Naive thymus-derived CD8-positive, alpha-beta T cell (primary cell): ENCODE measurements at regions not wholly inside any gene's neighbourhood (a gene's known extent, or its start where the extent isn't known, plus 50 kb on each side); places are given as distances from the start of the nearest gene placed in this dataset.

Source experiments
- ATAC-seq, 2 donors: fragments of 150-1000 bp; cut with Tn5 transposase in 1 of 2; sonication (Bioruptor Pico), chemical (Tn5 transposase) in 1 of 2; 1 replicate in 1 of 2; 2 replicates in 1 of 2; pipeline ENCODE4 v1.10.0; 2021; ENCODE audit warnings: mild to moderate bottlenecking in 2 of 2, moderate library complexity in 2 of 2
- POLR2A ChIA-PET: fragments of 350-600 bp; sonication (Branson Sonifier 250); formaldehyde crosslinking; loops from one replicate; lab custom pipeline; 2021; ENCODE audit warnings: antibody characterized with exemption; lab: Charles Lee
- DNase-seq, 10 donors: peaks; one replicate each; pipeline versions ENCODE4 v3.0.0 to v3.0.0-alpha.2; 2020 to 2022
- H3K27ac Mint-ChIP-seq, 10 donors: one replicate each; pipeline ENCODE4 v1.8.0; 2020 to 2022; ENCODE audit warnings: mild to moderate bottlenecking in 10 of 10, mixed read lengths in 10 of 10, moderate library complexity in 4 of 10, inconsistent platforms in 1 of 10
- H3K27me3 Mint-ChIP-seq, 5 donors: one replicate each; pipeline ENCODE4 v1.8.0; 2021 to 2022; ENCODE audit warnings: mixed read lengths in 5 of 5
- H3K36me3 Mint-ChIP-seq, 3 donors: one replicate each; pipeline ENCODE4 v1.8.0; 2020 to 2022; ENCODE audit warnings: mixed read lengths in 3 of 3, mild to moderate bottlenecking in 2 of 3, inconsistent platforms in 1 of 3
- H3K4me1 Mint-ChIP-seq, 4 donors: one replicate each; pipeline ENCODE4 v1.8.0; 2021 to 2022; ENCODE audit warnings: mixed read lengths in 4 of 4
- H3K4me3 Mint-ChIP-seq, 10 donors: one replicate each; pipeline ENCODE4 v1.8.0; 2020 to 2022; ENCODE audit warnings: mild to moderate bottlenecking in 10 of 10, mixed read lengths in 10 of 10, moderate library complexity in 6 of 10, inconsistent platforms in 1 of 10
- H3K9me3 Mint-ChIP-seq, 9 donors: one replicate each; pipeline ENCODE4 v1.8.0; 2020 to 2022; ENCODE audit warnings: mixed read lengths in 9 of 9, mild to moderate bottlenecking in 3 of 9, inconsistent platforms in 1 of 9, moderate library complexity in 1 of 9

- Mint-ChIP-seq H3K4me3 (peak overlapping the region; percentile 46 to 83 (median 72)), H3K27ac (peak overlapping the region in 1 of 10 donors; percentile 59), H3K9me3 (peaks cover 0 to 14% (median 0%) of the 10 kb centered on the region in 9 donors), H3K27me3 (peaks cover 49 to 89% (median 73%) of the 10 kb centered on the region in 5 donors), H3K4me1 (peaks cover 19 to 69% (median 58%) of the 10 kb centered on the region in 4 donors), H3K36me3 (peaks cover 3 to 13% (median 6%) of the 10 kb centered on the region in 3 donors)
- DNase-seq (no peak), ATAC-seq (no peak)
- POLR2A ChIA-PET, result no interaction called here
Observed at GRCh38 chr5:50967563-50968355, 301.3 kb downstream of the PARP8 start.

- no peak overlapping the region for H3K27ac Mint-ChIP-seq
- H3K4me3 Mint-ChIP-seq, result peak overlapping the region in 9 of 10 donors; percentile 21 to 76 (median 72)
- peaks cover 3 to 13% (median 6%) of the 10 kb centered on the region in 3 donors for H3K36me3 Mint-ChIP-seq
- H3K4me1 Mint-ChIP-seq, result peaks cover 17 to 61% (median 51%) of the 10 kb centered on the region in 4 donors
- no peak for DNase-seq
- ATAC-seq, result no peak
- H3K27me3 Mint-ChIP-seq, result peaks cover 50 to 81% (median 71%) of the 10 kb centered on the region in 5 donors
- POLR2A ChIA-PET, result no interaction called here
- H3K9me3 Mint-ChIP-seq, result peaks cover 0 to 14% (median 0%) of the 10 kb centered on the region in 9 donors
Observed at GRCh38 chr5:50968356-50969149, 302.1 kb downstream of the PARP8 start.

- H3K27ac Mint-ChIP-seq, result no peak overlapping the region
- peaks cover 13 to 52% (median 44%) of the 10 kb centered on the region in 4 donors for H3K4me1 Mint-ChIP-seq
- no peak for DNase-seq
- H3K9me3 Mint-ChIP-seq, result peaks cover 0 to 14% (median 0%) of the 10 kb centered on the region in 9 donors
- peaks cover 3 to 13% (median 6%) of the 10 kb centered on the region in 3 donors for H3K36me3 Mint-ChIP-seq
- H3K27me3 Mint-ChIP-seq, result peaks cover 45 to 78% (median 67%) of the 10 kb centered on the region in 5 donors
- POLR2A ChIA-PET, result no interaction called here
- H3K4me3 Mint-ChIP-seq, result peak overlapping the region in 6 of 10 donors; percentile 55 to 76 (median 71)
- ATAC-seq, result no peak
Observed at GRCh38 chr5:50969151-50970031, 303.0 kb downstream of the PARP8 start.

GRCh38 chr5:50975840-50976239 lies 309.4 kb downstream of the PARP8 start:
- no peaks in the 10 kb centered on the region for H3K36me3 Mint-ChIP-seq
- ATAC-seq, result no peak
- H3K27ac Mint-ChIP-seq, result no peak overlapping the region
- POLR2A ChIA-PET, result no interaction called here
- H3K4me1 Mint-ChIP-seq, result no peaks in the 10 kb centered on the region
- H3K27me3 Mint-ChIP-seq, result peaks cover 14 to 46% (median 24%) of the 10 kb centered on the region in 5 donors
- H3K4me3 Mint-ChIP-seq, result no peak overlapping the region
- DNase-seq, result no peak
- H3K9me3 Mint-ChIP-seq, result no peaks in the 10 kb centered on the region

- H3K9me3 Mint-ChIP-seq, result peaks cover 0 to 3% (median 0%) of the 10 kb centered on the region in 9 donors
- no peak overlapping the region for H3K27ac Mint-ChIP-seq
- DNase-seq, result no peak
- POLR2A ChIA-PET, result no interaction called here
- H3K36me3 Mint-ChIP-seq, result no peaks in the 10 kb centered on the region
- H3K4me3 Mint-ChIP-seq, result no peak overlapping the region
- no peaks in the 10 kb centered on the region for H3K4me1 Mint-ChIP-seq
- peaks cover 7 to 43% (median 21%) of the 10 kb centered on the region in 5 donors for H3K27me3 Mint-ChIP-seq
- no peak for ATAC-seq
Observed at GRCh38 chr5:50978924-50979323, 312.5 kb downstream of the PARP8 start.

DNA sequence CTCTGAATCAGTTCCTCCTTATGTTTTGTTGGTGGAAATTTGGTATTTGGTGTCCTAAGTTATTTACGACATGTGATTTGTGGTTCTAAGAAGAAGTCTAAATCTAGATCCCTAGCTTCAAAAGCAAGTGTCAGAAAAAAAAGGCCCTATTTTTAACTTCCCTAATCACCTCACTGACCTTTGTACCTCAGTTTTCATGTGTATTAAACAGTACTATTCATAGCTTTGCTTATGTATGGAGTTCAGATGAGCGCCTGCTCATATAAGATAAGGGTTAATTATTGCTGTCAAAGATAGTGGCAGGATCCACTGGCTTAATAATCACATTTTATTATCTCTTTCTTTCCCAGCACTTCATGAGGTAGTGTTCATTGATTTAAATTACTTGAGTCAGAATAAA lies 318.2 kb downstream of the PARP8 start:
- Mint-ChIP-seq H3K27ac (no peak overlapping the region), H3K4me1 (no peaks in the 10 kb centered on the region), H3K4me3 (no peak overlapping the region), H3K9me3 (peaks cover 0 to 3% (median 0%) of the 10 kb centered on the region in 9 donors), H3K27me3 (peaks cover 0 to 12% (median 2%) of the 10 kb centered on the region in 5 donors), H3K36me3 (no peaks in the 10 kb centered on the region)
- POLR2A ChIA-PET, result no interaction called here
- ATAC-seq (no peak), DNase-seq (no peak)

DNA sequence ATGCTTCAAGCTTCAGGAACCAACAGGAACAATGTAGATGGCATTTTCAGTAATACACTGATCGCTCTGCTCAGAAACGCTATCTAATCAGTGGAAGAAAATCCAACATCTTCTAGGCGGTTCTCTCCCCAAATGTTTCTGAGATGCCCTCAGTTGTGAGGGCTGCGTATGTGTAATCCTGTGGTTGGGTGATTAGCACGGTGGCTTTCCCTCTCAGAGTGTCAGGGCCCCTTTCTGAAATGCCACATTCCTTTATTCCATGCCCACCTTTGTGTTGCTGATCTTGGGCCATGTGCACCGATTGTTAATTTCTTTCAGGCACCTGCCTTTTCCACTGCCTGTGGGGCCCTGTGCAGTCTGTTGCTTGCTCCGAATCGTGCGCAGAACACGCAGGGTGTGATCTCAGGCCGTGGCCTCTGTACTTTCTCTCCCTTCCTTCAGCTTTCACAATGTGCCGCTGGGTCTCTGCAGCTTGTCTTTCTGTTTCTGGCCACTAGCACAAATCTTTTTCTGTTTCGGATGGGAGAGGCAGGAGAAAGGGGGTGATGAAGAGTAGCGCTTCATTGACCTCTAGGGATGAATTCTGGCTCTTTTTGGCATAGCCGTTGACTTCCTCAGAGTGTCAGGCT lies 324.0 kb downstream of the PARP8 start:
- H3K27ac Mint-ChIP-seq, result peak overlapping the region in 1 of 10 donors; percentile 11
- no peak overlapping the region for H3K4me3 Mint-ChIP-seq
- peaks cover 3 to 24% (median 15%) of the 10 kb centered on the region in 5 donors for H3K27me3 Mint-ChIP-seq
- no peak for ATAC-seq
- POLR2A ChIA-PET, result no interaction called here
- H3K36me3 Mint-ChIP-seq, result no peaks in the 10 kb centered on the region
- no peaks in the 10 kb centered on the region for H3K4me1 Mint-ChIP-seq
- no peak for DNase-seq
- H3K9me3 Mint-ChIP-seq, result peaks cover 0 to 2% (median 0%) of the 10 kb centered on the region in 9 donors

DNA sequence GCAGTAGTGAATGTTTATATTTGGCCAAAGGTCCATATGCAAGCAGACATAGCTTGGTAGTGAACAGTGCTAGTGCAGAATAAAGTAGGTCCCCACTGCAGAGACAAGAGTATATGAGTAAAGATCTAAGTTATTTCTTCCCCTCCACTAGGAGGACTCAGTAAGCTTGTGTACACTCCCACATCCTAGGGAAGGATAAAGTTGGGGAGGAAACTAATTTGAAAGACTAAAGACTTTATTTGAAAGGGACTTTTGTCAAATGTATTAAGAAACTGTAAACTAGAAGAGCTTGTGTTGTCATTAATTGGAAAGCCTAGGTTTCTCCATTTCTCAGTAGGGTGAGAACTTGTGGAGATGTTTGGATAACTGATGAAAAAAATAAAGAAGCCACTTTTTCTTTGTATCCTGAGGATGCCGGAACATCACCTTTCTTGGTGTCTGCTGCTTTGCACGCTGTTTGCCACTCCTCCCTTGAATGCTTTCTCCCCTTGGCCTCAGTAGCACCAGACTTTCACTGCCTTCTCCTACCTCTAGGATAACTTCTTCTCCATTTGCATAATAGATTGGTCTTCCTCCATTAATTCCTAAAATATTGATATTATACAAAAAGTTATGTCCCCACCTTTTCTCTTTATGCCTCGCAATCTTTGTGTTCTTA lies 329.0 kb downstream of the PARP8 start:
- H3K4me1 Mint-ChIP-seq, result no peaks in the 10 kb centered on the region
- DNase-seq (no peak), ATAC-seq (no peak)
- no peak overlapping the region for H3K4me3 Mint-ChIP-seq
- H3K9me3 Mint-ChIP-seq, result peaks cover 0 to 4% (median 0%) of the 10 kb centered on the region in 9 donors
- peaks cover 6 to 24% (median 15%) of the 10 kb centered on the region in 5 donors for H3K27me3 Mint-ChIP-seq
- H3K27ac Mint-ChIP-seq, result no peak overlapping the region
- no peaks in the 10 kb centered on the region for H3K36me3 Mint-ChIP-seq
- POLR2A ChIA-PET, result no interaction called here

- no peak overlapping the region for H3K27ac Mint-ChIP-seq
- no peak for DNase-seq
- no peaks in the 10 kb centered on the region for H3K4me1 Mint-ChIP-seq
- peaks cover 0 to 10% (median 0%) of the 10 kb centered on the region in 9 donors for H3K9me3 Mint-ChIP-seq
- ATAC-seq, result no peak
- H3K4me3 Mint-ChIP-seq, result no peak overlapping the region
- H3K36me3 Mint-ChIP-seq, result no peaks in the 10 kb centered on the region
- POLR2A ChIA-PET, result no interaction called here
- H3K27me3 Mint-ChIP-seq, result peaks cover 2 to 9% (median 5%) of the 10 kb centered on the region in 5 donors
Observed at GRCh38 chr5:51001227-51001923, 334.9 kb downstream of the PARP8 start.

- Mint-ChIP-seq H3K4me3 (no peak overlapping the region), H3K36me3 (no peaks in the 10 kb centered on the region), H3K4me1 (no peaks in the 10 kb centered on the region), H3K27me3 (peaks cover 2 to 9% (median 5%) of the 10 kb centered on the region in 5 donors), H3K27ac (no peak overlapping the region), H3K9me3 (peaks cover 0 to 10% (median 0%) of the 10 kb centered on the region in 9 donors)
- no peak for DNase-seq
- ATAC-seq, result no peak
- POLR2A ChIA-PET, result no interaction called here
Observed at GRCh38 chr5:51002368-51002767, 335.9 kb downstream of the PARP8 start.

DNA sequence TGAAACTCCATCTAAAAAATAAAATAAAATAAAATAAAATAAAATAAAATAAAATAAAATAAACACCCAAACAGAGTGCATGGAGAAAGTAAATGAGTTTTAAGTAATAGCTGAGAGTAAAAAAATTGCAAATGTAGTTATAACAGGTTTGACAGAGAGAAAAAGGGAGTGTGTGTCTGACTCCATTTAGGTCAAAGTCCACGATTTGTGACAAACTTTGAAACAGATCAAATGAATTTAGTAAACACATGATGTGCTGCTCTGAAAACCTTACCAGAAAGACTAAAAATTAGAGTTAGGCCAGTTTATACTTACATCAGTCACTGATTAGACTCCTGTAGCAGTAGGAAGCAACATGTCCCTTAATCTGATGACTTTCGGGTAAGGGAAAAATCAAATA lies 346.6 kb downstream of the PARP8 start:
- Mint-ChIP-seq H3K4me1 (no peaks in the 10 kb centered on the region), H3K4me3 (no peak overlapping the region), H3K36me3 (no peaks in the 10 kb centered on the region), H3K27me3 (peaks cover 0 to 6% (median 2%) of the 10 kb centered on the region in 5 donors), H3K9me3 (peaks cover 0 to 2% (median 0%) of the 10 kb centered on the region in 9 donors), H3K27ac (no peak overlapping the region)
- POLR2A ChIA-PET, result no interaction called here
- ATAC-seq (no peak), DNase-seq (no peak)
